Kidney epithelial cell (primary cell): ENCODE measurements at regions not wholly inside any gene's neighbourhood (a gene's known extent, or its start where the extent isn't known, plus 50 kb on each side); places are given as distances from the start of the nearest gene placed in this dataset.

Source experiments
- DNase-seq: peaks from one replicate; pipeline ENCODE4 v3.0.0-alpha.2; 2010; ENCODE audit warnings: low read depth
- H3K27me3 ChIP-seq: 2 replicates; pipeline ENCODE4 v1.6.0; 2011; ENCODE audit warnings: low read length; ENCODE audit not compliant: control insufficient read depth, insufficient read depth
- H3K36me3 ChIP-seq: 2 replicates; pipeline ENCODE4 v1.5.1; 2011; ENCODE audit warnings: low read length; ENCODE audit not compliant: control insufficient read depth, insufficient read depth
- H3K4me3 ChIP-seq: 2 replicates; pipeline ENCODE4 v1.5.1; 2011; ENCODE audit warnings: low read depth, mild to moderate bottlenecking, control low read depth, low read length
- TF ChIP-seq, protein P1 (sequence below): IDR thresholded peaks from 2 replicates; pipeline ENCODE4 v1.5.1; 2011; ENCODE audit warnings: mild to moderate bottlenecking, moderate library complexity, low read length, control low read depth, inconsistent platforms; ENCODE audit not compliant: insufficient read depth, poor library complexity, severe bottlenecking

GRCh38 chr9:118561051-118561450 is 808.2 kb downstream of the BRINP1 start:
- no peak overlapping the region for H3K4me3 ChIP-seq
- TF ChIP-seq, protein P1, sequence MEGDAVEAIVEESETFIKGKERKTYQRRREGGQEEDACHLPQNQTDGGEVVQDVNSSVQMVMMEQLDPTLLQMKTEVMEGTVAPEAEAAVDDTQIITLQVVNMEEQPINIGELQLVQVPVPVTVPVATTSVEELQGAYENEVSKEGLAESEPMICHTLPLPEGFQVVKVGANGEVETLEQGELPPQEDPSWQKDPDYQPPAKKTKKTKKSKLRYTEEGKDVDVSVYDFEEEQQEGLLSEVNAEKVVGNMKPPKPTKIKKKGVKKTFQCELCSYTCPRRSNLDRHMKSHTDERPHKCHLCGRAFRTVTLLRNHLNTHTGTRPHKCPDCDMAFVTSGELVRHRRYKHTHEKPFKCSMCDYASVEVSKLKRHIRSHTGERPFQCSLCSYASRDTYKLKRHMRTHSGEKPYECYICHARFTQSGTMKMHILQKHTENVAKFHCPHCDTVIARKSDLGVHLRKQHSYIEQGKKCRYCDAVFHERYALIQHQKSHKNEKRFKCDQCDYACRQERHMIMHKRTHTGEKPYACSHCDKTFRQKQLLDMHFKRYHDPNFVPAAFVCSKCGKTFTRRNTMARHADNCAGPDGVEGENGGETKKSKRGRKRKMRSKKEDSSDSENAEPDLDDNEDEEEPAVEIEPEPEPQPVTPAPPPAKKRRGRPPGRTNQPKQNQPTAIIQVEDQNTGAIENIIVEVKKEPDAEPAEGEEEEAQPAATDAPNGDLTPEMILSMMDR: no peak
- H3K36me3 ChIP-seq: no peaks in the 10 kb centered on the region
- no peak for DNase-seq
- no peaks in the 10 kb centered on the region for H3K27me3 ChIP-seq

- H3K27me3 ChIP-seq: no peaks in the 10 kb centered on the region
- H3K4me3 ChIP-seq: no peak overlapping the region
- TF ChIP-seq, protein P1: no peak
- peak; percentile 7 for DNase-seq
- H3K36me3 ChIP-seq: no peaks in the 10 kb centered on the region
Observed at GRCh38 chr9:118563677-118564076, 805.6 kb downstream of the BRINP1 start.

GRCh38 chr9:118567861-118568260 is 801.4 kb downstream of the BRINP1 start:
- TF ChIP-seq, protein P1: no peak
- no peak overlapping the region for H3K4me3 ChIP-seq
- no peak for DNase-seq
- no peaks in the 10 kb centered on the region for H3K27me3 ChIP-seq
- no peaks in the 10 kb centered on the region for H3K36me3 ChIP-seq

GRCh38 chr9:118568704-118569103 is 800.5 kb downstream of the BRINP1 start:
- no peak for DNase-seq
- no peaks in the 10 kb centered on the region for H3K36me3 ChIP-seq
- no peaks in the 10 kb centered on the region for H3K27me3 ChIP-seq
- TF ChIP-seq, protein P1: no peak
- no peak overlapping the region for H3K4me3 ChIP-seq

DNA sequence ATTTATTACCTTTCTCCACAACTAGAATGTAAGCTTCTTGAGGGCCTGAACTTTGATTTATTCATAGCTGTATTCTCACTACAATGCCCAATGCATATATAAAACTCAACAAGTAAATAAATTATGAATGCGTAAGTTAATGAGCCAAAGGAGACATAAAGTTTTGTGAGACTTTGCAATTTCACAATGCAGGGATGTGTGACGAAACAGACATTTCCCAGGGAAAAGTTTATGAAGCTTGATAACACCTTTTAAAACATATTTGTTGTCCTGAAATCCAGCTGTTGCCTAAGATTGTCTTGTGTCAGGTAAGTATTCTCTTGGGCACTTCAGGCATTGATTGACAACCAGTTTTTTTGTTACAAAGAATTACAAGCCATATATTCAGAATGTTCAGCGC is 800.1 kb downstream of the BRINP1 start:
- DNase-seq: no peak
- H3K4me3 ChIP-seq: no peak overlapping the region

GRCh38 chr9:118570066-118570465 is 799.2 kb downstream of the BRINP1 start:
- TF ChIP-seq, protein P1: no peak
- H3K36me3 ChIP-seq: no peaks in the 10 kb centered on the region
- DNase-seq: no peak
- H3K4me3 ChIP-seq: no peak overlapping the region
- H3K27me3 ChIP-seq: no peaks in the 10 kb centered on the region

More for the DNA sequence above, 800.1 kb downstream of the BRINP1 start:
- H3K36me3 ChIP-seq: no peaks in the 10 kb centered on the region
- no peaks in the 10 kb centered on the region for H3K27me3 ChIP-seq
- TF ChIP-seq, protein P1: no peak
